A549 (cell line): ENCODE measurements at regions not wholly inside any gene's neighbourhood (a gene's known extent, or its start where the extent isn't known, plus 50 kb on each side); places are given as distances from the start of the nearest gene placed in this dataset.

Experiments
- BHLHE40 ChIP-seq: IDR thresholded peaks from 2 replicates; pipeline ENCODE4 v1.6.1; 2012; ENCODE audit warnings: low read depth, low read length, inconsistent platforms
- CHD2 ChIP-seq: fragments of 150-350 bp; IDR thresholded peaks from 2 replicates; pipeline ENCODE4 v1.6.1; 2014; ENCODE audit warnings: low read length; ENCODE audit not compliant: partially characterized antibody
- CTCF ChIP-seq: fragments of >200 bp; sonication (Bioruptor Twin); formaldehyde crosslinking; IDR thresholded peaks from 3 replicates; pipeline ENCODE4 v1.5.1; 2016
- ELK1 ChIP-seq: fragments of 150-350 bp; IDR thresholded peaks from 2 replicates; pipeline ENCODE4 v1.6.1; 2014; ENCODE audit warnings: low read depth, mild to moderate bottlenecking, low read length
- EP300 ChIP-seq, 2 experiments: fragments of >200 bp; sonication (Bioruptor Twin); formaldehyde crosslinking; IDR thresholded peaks; 2 replicates in 1 of 2; 3 replicates in 1 of 2; pipeline ENCODE4 v1.6.1; 2016 to 2017
- HOXA7 ChIP-seq: fragments of 250-450 bp; sonication (Bioruptor Pico); IDR thresholded peaks from 2 replicates; pipeline ENCODE4 v1.5.0; 2020; ENCODE audit warnings: mild to moderate bottlenecking, moderate library complexity
- KDM1A ChIP-seq: fragments of 200-600 bp; sonication (generic); IDR thresholded peaks from 2 replicates; pipeline ENCODE4 v1.6.1; 2016; ENCODE audit warnings: low read depth, mild to moderate bottlenecking
- NPAS2 ChIP-seq: fragments of 250-450 bp; sonication (Bioruptor Pico); IDR thresholded peaks from 2 replicates; pipeline ENCODE4 v1.8.0; 2022; ENCODE audit warnings: mild to moderate bottlenecking, moderate library complexity, borderline replicate concordance
- POLR2A ChIP-seq: IDR thresholded peaks from 2 replicates; pipeline ENCODE4 v1.6.1; 2012; ENCODE audit warnings: mild to moderate bottlenecking, low read length
- RARB ChIP-seq: fragments of 250-450 bp; sonication (Bioruptor Pico); IDR thresholded peaks from 2 replicates; pipeline ENCODE4 v1.8.0; 2021; ENCODE audit warnings: mild to moderate bottlenecking, moderate library complexity
- RFX5 ChIP-seq: fragments of 450-650 bp; IDR thresholded peaks from 2 replicates; pipeline ENCODE4 v1.7.1; 2014; ENCODE audit warnings: antibody characterized with exemption, mild to moderate bottlenecking, moderate library complexity
- SMC3 ChIP-seq: fragments of >200 bp; sonication (Bioruptor Twin); formaldehyde crosslinking; IDR thresholded peaks from 3 replicates; pipeline ENCODE4 v1.6.1; 2018; ENCODE audit warnings: inconsistent platforms
- USF2 ChIP-seq: fragments of 450-650 bp; IDR thresholded peaks from 2 replicates; pipeline ENCODE4 v1.6.1; 2014; ENCODE audit warnings: antibody characterized with exemption
- ZC3H11A ChIP-seq: fragments of 450-650 bp; IDR thresholded peaks from 2 replicates; pipeline ENCODE4 v1.6.1; 2014; ENCODE audit warnings: antibody characterized with exemption, mild to moderate bottlenecking

- TF ChIP-seq RFX5 (no peak), EP300 (IDR thresholded peaks at IDR 0.05) (no peak), HOXA7 (CRISPR knock-in tag) (no peak), ELK1 (no peak), BHLHE40 (no peak), CTCF (no peak), ZC3H11A (no peak), CHD2 (no peak), KDM1A (no peak), USF2 (no peak), SMC3 (no peak), NPAS2 (no peak), RARB (CRISPR knock-in tag) (no peak), POLR2A (no peak)
Measured at GRCh38 chr14:86601813-86602212, 1071.9 kb downstream of the FLRT2 start.
